Neutrophil (primary cell): ENCODE measurements at regions not wholly inside any gene's neighbourhood (a gene's known extent, or its start where the extent isn't known, plus 50 kb on each side); places are given as distances from the start of the nearest gene placed in this dataset.

ENCODE experiments used
- H3K27ac ChIP-seq: fragments of 200-600 bp; sonication (generic); 2 replicates; pipeline ENCODE4 v1.5.1; 2016; ENCODE audit warnings: mild to moderate bottlenecking, moderate library complexity
- H3K27me3 ChIP-seq: fragments of 200-600 bp; sonication (generic); 2 replicates; pipeline ENCODE4 v1.6.0; 2016; ENCODE audit warnings: mild to moderate bottlenecking
- H3K36me3 ChIP-seq: fragments of 200-600 bp; sonication (generic); 2 replicates; pipeline ENCODE4 v1.5.1; 2017
- H3K4me1 ChIP-seq, 2 experiments: fragments of 200-600 bp in 1 of 2; sonication (generic) in 1 of 2; 1 replicate in 1 of 2; 2 replicates in 1 of 2; pipeline versions ENCODE4 v1.5.1 to v1.6.1; 2013 to 2016; ENCODE audit warnings: low read depth in 1 of 2, low read length in 1 of 2, mild to moderate bottlenecking in 1 of 2, moderate library complexity in 1 of 2; ENCODE audit not compliant: control insufficient read depth in 1 of 2, insufficient read depth in 1 of 2
- H3K4me3 ChIP-seq, 2 experiments: fragments of 200-600 bp in 1 of 2; sonication (generic) in 1 of 2; 1 replicate in 1 of 2; 2 replicates in 1 of 2; pipeline ENCODE4 v1.5.1; 2013 to 2016; ENCODE audit warnings: low read depth in 1 of 2, low read length in 1 of 2, mild to moderate bottlenecking in 1 of 2, moderate library complexity in 1 of 2
- H3K9me3 ChIP-seq: fragments of 200-600 bp; sonication (generic); 2 replicates; pipeline ENCODE4 v1.5.1; 2016
- TF ChIP-seq, protein P1 (sequence below): fragments of 200-600 bp; sonication (generic); IDR thresholded peaks from 2 replicates; pipeline ENCODE4 v1.5.1; 2016; ENCODE audit warnings: antibody characterized with exemption

DNA sequence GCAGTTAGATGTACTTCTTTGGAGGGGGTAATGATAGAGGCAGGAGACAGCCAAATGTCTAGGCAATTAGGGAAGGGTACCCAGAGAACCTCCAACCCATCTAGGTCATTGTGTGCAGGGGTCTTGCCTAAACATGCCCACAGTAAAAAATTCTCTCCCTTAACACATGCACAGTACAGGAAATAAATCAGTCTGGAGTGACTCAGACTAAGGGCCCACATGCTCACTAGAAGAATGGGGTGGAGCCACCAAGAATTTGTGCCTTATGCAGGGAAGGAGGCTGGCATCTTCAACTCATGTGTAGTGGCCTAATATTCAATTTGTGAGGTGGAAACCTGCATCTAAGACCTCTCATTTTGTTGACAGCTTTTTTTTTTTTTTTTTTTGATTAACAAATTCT lies 945.3 kb upstream of the GRIA3 start:
- H3K27ac ChIP-seq = no peak overlapping the region
- H3K4me1 ChIP-seq = no peaks in the 10 kb centered on the region

DNA sequence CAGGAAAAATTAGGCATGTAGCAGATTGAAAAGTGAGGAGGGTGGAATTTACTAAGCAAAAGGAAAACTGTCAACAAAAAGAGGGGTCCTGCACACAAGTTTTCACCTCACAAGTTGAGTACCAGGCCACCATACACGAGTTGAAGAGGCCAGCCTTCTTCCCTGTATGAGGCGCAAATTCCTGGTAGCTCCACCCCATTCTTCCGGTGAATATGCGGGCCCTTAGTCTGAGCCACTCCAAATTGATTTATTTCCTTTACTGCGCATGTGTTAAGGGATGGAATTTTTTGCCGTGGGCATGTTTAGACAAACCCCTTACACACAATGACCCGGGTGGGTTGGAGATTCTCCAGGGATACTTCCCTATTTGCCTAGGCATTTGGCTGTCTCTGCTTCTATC lies 942.1 kb upstream of the GRIA3 start:
- Histone ChIP-seq H3K27ac (no peak overlapping the region), H3K36me3 (no peaks in the 10 kb centered on the region), H3K9me3 (no peaks in the 10 kb centered on the region), H3K4me3 (no peak overlapping the region), H3K4me1 (no peaks in the 10 kb centered on the region), H3K27me3 (no peaks in the 10 kb centered on the region)
- TF ChIP-seq, protein P1, sequence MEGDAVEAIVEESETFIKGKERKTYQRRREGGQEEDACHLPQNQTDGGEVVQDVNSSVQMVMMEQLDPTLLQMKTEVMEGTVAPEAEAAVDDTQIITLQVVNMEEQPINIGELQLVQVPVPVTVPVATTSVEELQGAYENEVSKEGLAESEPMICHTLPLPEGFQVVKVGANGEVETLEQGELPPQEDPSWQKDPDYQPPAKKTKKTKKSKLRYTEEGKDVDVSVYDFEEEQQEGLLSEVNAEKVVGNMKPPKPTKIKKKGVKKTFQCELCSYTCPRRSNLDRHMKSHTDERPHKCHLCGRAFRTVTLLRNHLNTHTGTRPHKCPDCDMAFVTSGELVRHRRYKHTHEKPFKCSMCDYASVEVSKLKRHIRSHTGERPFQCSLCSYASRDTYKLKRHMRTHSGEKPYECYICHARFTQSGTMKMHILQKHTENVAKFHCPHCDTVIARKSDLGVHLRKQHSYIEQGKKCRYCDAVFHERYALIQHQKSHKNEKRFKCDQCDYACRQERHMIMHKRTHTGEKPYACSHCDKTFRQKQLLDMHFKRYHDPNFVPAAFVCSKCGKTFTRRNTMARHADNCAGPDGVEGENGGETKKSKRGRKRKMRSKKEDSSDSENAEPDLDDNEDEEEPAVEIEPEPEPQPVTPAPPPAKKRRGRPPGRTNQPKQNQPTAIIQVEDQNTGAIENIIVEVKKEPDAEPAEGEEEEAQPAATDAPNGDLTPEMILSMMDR = no peak

More for the DNA sequence above, 945.3 kb upstream of the GRIA3 start:
- TF ChIP-seq, protein P1 = no peak
- H3K9me3 ChIP-seq = no peaks in the 10 kb centered on the region
- no peaks in the 10 kb centered on the region for H3K27me3 ChIP-seq
- H3K4me3 ChIP-seq = no peak overlapping the region
- H3K36me3 ChIP-seq = no peaks in the 10 kb centered on the region

DNA sequence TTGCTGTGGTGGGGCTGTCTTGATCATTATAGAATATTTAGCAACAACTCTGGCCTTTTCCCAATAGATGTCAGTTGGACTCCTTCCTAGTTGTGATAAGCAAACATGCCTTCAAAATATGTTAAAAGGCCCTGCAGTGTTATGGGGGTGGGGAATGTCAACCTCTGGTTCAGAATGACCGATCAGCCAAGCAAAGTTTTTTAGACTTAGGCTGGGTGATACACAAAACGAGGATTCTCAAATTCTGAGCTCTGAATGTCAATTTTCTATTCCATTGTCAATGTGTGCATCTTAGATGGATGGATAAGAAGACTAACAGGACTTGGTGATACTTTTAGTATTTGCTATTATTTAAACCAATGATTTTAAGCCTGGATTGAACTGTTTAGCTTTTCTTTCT lies 940.0 kb upstream of the GRIA3 start:
- H3K36me3 ChIP-seq = no peaks in the 10 kb centered on the region
- H3K27ac ChIP-seq = no peak overlapping the region
- H3K27me3 ChIP-seq = no peaks in the 10 kb centered on the region
- no peak overlapping the region for H3K4me3 ChIP-seq
- TF ChIP-seq, protein P1 = no peak
- no peaks in the 10 kb centered on the region for H3K4me1 ChIP-seq
- no peaks in the 10 kb centered on the region for H3K9me3 ChIP-seq

DNA sequence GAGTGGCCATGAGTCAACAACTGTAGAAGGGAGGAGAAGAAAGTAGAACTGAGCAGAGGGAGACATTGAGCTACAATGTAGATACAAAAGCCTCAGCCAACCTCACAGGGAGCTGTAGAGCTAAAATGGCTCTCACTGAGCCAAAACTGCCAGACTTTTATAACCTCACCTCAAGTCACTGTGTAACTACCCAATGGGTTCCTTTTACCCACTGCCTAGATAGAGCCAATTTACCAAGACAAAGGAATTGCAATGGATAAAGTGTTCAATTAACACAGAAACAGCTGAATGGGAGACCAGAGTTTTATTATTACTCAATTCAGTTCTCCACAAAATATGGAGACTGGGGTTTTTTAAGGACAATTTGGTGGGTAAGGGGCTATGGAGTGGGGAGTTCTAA lies 938.9 kb upstream of the GRIA3 start:
- Histone ChIP-seq H3K4me3 (no peak overlapping the region), H3K27me3 (no peaks in the 10 kb centered on the region), H3K9me3 (no peaks in the 10 kb centered on the region), H3K27ac (no peak overlapping the region), H3K36me3 (no peaks in the 10 kb centered on the region), H3K4me1 (no peaks in the 10 kb centered on the region)
- TF ChIP-seq, protein P1 = no peak

DNA sequence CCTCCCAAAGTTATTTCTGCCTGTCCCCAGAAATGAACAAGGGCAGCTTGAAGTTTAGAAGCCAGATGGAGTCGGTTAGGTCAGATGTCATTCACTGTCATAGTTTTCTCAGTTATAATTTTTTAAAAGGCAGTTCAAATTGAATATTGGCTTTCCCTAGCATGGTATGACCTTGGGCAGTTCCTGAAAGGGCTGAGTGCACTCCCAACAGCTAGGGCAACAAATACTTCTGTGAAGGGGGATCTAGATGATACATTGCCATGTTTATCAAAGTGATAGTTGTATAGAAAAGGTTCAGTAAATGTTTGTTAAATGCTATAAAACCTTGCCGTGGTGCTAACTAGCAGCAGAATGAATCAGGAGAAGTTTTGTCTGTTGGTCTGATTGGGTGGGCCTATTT lies 938.1 kb upstream of the GRIA3 start:
- TF ChIP-seq, protein P1 = no peak
- Histone ChIP-seq H3K27me3 (no peaks in the 10 kb centered on the region), H3K9me3 (no peaks in the 10 kb centered on the region), H3K36me3 (no peaks in the 10 kb centered on the region), H3K4me3 (no peak overlapping the region), H3K4me1 (no peaks in the 10 kb centered on the region), H3K27ac (no peak overlapping the region)

DNA sequence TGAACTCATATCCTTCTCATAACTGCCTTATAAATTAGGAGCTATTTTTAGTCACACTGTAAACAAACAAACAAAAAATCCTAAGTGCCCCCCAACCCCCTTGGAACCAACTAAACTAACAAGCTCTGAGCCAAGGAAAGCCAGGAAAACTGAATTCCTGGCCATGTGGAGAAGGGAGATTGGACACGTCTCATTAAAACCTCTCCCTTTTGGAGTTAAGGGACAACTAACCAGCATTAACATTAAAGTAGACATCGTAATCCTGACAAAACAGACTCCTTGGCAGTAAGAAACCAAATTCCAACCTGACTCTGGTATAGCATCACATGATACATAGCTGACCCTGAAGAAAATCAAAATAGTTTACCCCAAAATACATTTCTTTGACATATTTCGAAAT lies 937.1 kb upstream of the GRIA3 start:
- Histone ChIP-seq H3K27ac (no peak overlapping the region), H3K36me3 (no peaks in the 10 kb centered on the region), H3K4me3 (no peak overlapping the region), H3K9me3 (no peaks in the 10 kb centered on the region), H3K27me3 (no peaks in the 10 kb centered on the region), H3K4me1 (no peaks in the 10 kb centered on the region)
- TF ChIP-seq, protein P1 = no peak
